ENCODE measurements at regions not wholly inside any gene's neighbourhood (a gene's known extent, or its start where the extent isn't known, plus 50 kb on each side); places are given as distances from the start of the nearest gene placed in this dataset.

GRCh38 chr12:91766454-91766853 lies 379.2 kb downstream of the BTG1 start:
- H3K4me3 ChIP-seq (ENCODE audit: low read depth, low read length): no peak overlapping the region
- TF ChIP-seq CTCF (IDR thresholded peaks at IDR 0.05; ENCODE audit: insufficient read depth, low read depth, low read length): no peak
- DNase-seq (ENCODE audit: low read depth): no peak

- no peak overlapping the region for H3K4me3 ChIP-seq (ENCODE audit: low read depth, low read length)
- no peak for TF ChIP-seq CTCF (IDR thresholded peaks at IDR 0.05; ENCODE audit: insufficient read depth, low read depth, low read length)
- DNase-seq (ENCODE audit: low read depth): peak; percentile 39
Measured at GRCh38 chr12:91763654-91764370, 381.8 kb downstream of the BTG1 start.

GRCh38 chr12:91753649-91754048 lies 392.0 kb downstream of the BTG1 start:
- no peak for DNase-seq (ENCODE audit: low read depth)
- no peak overlapping the region for H3K4me3 ChIP-seq (ENCODE audit: low read depth, low read length)
- TF ChIP-seq CTCF (IDR thresholded peaks at IDR 0.05; ENCODE audit: insufficient read depth, low read depth, low read length): no peak

GRCh38 chr12:91746976-91747375 lies 398.7 kb downstream of the BTG1 start:
- TF ChIP-seq CTCF (IDR thresholded peaks at IDR 0.05; ENCODE audit: insufficient read depth, low read depth, low read length): no peak
- H3K4me3 ChIP-seq (ENCODE audit: low read depth, low read length): no peak overlapping the region
- no peak for DNase-seq (ENCODE audit: low read depth)

- TF ChIP-seq CTCF (IDR thresholded peaks at IDR 0.05; ENCODE audit: insufficient read depth, low read depth, low read length): no peak
- no peak for DNase-seq (ENCODE audit: low read depth)
- no peak overlapping the region for H3K4me3 ChIP-seq (ENCODE audit: low read depth, low read length)
Measured at GRCh38 chr12:91744597-91744996, 401.0 kb downstream of the BTG1 start.

GRCh38 chr12:91743704-91744321 lies 401.8 kb downstream of the BTG1 start:
- no peak for TF ChIP-seq CTCF (IDR thresholded peaks at IDR 0.05; ENCODE audit: insufficient read depth, low read depth, low read length)
- DNase-seq (ENCODE audit: low read depth): peak; percentile 72

More at GRCh38 chr12:91743704-91744321, 401.8 kb downstream of the BTG1 start:
- H3K4me3 ChIP-seq (ENCODE audit: low read depth, low read length): no peak overlapping the region

Measured in fibroblast of villous mesenchyme (primary cell).